ENCODE measurements at regions not wholly inside any gene's neighbourhood (a gene's known extent, or its start where the extent isn't known, plus 50 kb on each side); places are given as distances from the start of the nearest gene placed in this dataset.

DNA sequence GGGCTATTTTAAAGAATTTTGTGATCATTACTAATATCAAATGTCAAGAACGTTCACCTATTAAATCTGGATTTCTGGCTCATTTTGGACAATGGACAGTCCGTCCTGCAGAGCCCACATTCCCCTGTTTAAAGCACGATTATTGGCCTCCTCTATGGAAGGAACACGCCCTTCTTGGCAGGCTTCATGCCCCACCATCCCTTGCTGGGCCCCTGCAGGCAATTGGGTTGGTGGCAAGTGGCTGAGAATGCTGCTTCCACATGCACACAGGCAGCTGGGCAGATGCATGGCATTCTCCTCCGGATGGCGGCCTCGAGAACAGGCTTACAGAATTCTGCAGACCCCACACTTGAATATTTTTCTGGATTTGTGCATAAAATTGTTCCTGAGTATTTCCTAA, 305.8 kb upstream of the MKI67 start:
- no peaks in the 10 kb centered on the region for H3K79me2 ChIP-seq (ENCODE audit: insufficient read depth)
- H3K9me3 ChIP-seq = no peaks in the 10 kb centered on the region
- no peaks in the 10 kb centered on the region for H3K4me1 ChIP-seq (ENCODE audit: control insufficient read depth in 1 of 2, insufficient read depth in 2 of 2, low read depth in 1 of 2, low read length in 1 of 2)
- WGBS (ENCODE audit: low lambda C conversion rate) = 19% methylated on average over 6 of the region's 7 CpGs
- no peaks in the 10 kb centered on the region for H4K20me1 ChIP-seq (ENCODE audit: insufficient read depth)
- H3K36me3 ChIP-seq (replicated peaks in 1 of 2; ENCODE audit: control insufficient read depth in 1 of 2, insufficient read depth in 2 of 2, low read length in 1 of 2) = no peaks in the 10 kb centered on the region
- TF ChIP-seq FOXJ3 (CRISPR knock-in tag; IDR thresholded peaks at IDR 0.05) = no peak
- no peak overlapping the region for H3K4me2 ChIP-seq
- H3K9ac ChIP-seq = no peak overlapping the region
- no peaks in the 10 kb centered on the region for H3K9me2 ChIP-seq
- H3K4me3 ChIP-seq (ENCODE audit: low read depth in 2 of 2, low read length in 1 of 2) = no peak overlapping the region
- CTCF ChIA-PET = no interaction called here
- H3K27me3 ChIP-seq (ENCODE audit: insufficient read depth) = no peaks in the 10 kb centered on the region
- no peak for DNase-seq
- H3F3A ChIP-seq (replicated peaks; ENCODE audit: insufficient read depth) = no peaks in the 10 kb centered on the region
- no peak overlapping the region for H3K27ac ChIP-seq (ENCODE audit: low read depth in 2 of 2, low read length in 1 of 2)
- POLR2A ChIA-PET = no interaction called here
- H2AFZ ChIP-seq (ENCODE audit: low read depth) = no peak overlapping the region

DNA sequence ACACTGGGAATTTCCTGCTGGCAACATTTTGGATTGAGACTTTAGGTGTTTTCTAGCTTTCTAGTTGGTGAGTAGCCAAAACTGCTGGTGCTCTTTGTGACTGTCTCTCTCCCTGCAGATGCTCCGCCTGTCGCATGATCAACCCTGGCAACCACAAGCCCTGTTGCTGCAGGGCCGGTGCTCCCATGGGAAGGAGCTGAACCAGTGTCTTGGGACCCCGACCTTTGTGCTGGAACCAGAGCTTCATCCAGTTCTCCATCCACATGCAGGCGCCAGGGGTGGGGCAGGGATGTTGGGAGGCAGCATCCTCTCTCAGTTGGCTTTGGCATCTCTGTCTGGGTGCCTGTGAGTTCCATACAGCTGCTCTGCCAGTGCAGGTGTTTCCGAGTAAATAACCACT, 306.2 kb upstream of the MKI67 start:
- no peak overlapping the region for H3K4me3 ChIP-seq (ENCODE audit: low read depth in 2 of 2, low read length in 1 of 2)

DNA sequence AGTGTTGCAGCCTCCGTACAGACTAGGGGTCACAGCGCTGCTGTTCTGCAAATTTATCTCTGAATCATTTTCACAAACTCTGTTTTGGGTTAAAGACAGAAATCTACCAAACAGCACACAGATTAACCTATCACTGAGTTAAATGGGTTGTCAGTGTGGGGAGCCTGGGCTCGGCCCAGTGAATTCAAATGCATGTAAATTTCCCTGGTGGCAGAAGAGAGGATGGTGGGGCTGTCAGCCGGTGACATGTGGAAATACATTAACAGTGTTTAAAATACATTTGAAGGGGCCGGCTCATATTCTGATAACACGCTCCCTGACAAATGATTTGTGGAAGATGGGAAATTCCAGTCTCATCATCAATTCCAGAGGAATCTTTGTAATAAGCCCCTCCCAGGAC, 309.6 kb upstream of the MKI67 start:
- Histone ChIP-seq H3K4me1 (ENCODE audit: control insufficient read depth in 1 of 2, insufficient read depth in 2 of 2, low read depth in 1 of 2, low read length in 1 of 2) (no peaks in the 10 kb centered on the region), H3F3A (replicated peaks; ENCODE audit: insufficient read depth) (no peaks in the 10 kb centered on the region), H3K79me2 (ENCODE audit: insufficient read depth) (no peaks in the 10 kb centered on the region), H2AFZ (ENCODE audit: low read depth) (no peak overlapping the region), H3K9ac (no peak overlapping the region), H3K4me3 (ENCODE audit: low read depth in 2 of 2, low read length in 1 of 2) (no peak overlapping the region), H3K36me3 (replicated peaks in 1 of 2; ENCODE audit: control insufficient read depth in 1 of 2, insufficient read depth in 2 of 2, low read length in 1 of 2) (no peaks in the 10 kb centered on the region), H3K27ac (ENCODE audit: low read depth in 2 of 2, low read length in 1 of 2) (no peak overlapping the region), H3K9me2 (no peaks in the 10 kb centered on the region), H3K27me3 (ENCODE audit: insufficient read depth) (no peaks in the 10 kb centered on the region), H3K9me3 (no peaks in the 10 kb centered on the region), H3K4me2 (no peak overlapping the region), H4K20me1 (ENCODE audit: insufficient read depth) (no peaks in the 10 kb centered on the region)
- no peak for DNase-seq
- WGBS (ENCODE audit: low lambda C conversion rate) = 46% methylated on average over 6 of the region's 6 CpGs
- CTCF ChIA-PET = no interaction called here
- TF ChIP-seq TEAD4 (IDR thresholded peaks at IDR 0.05; ENCODE audit: borderline replicate concordance, insufficient read depth) (no peak), GATA2 (CRISPR knock-in tag; IDR thresholded peaks at IDR 0.05) (no peak), JUND (IDR thresholded peaks at IDR 0.05) (no peak), TAF1 (IDR thresholded peaks at IDR 0.05; ENCODE audit: borderline replicate concordance, low read depth, low read length) (no peak)
- TF ChIP-seq, protein P1, sequence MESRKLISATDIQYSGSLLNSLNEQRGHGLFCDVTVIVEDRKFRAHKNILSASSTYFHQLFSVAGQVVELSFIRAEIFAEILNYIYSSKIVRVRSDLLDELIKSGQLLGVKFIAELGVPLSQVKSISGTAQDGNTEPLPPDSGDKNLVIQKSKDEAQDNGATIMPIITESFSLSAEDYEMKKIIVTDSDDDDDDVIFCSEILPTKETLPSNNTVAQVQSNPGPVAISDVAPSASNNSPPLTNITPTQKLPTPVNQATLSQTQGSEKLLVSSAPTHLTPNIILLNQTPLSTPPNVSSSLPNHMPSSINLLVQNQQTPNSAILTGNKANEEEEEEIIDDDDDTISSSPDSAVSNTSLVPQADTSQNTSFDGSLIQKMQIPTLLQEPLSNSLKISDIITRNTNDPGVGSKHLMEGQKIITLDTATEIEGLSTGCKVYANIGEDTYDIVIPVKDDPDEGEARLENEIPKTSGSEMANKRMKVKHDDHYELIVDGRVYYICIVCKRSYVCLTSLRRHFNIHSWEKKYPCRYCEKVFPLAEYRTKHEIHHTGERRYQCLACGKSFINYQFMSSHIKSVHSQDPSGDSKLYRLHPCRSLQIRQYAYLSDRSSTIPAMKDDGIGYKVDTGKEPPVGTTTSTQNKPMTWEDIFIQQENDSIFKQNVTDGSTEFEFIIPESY (IDR thresholded peaks at IDR 0.05; ENCODE audit: borderline replicate concordance, low read depth) = no peak
- TF ChIP-seq, protein P2, sequence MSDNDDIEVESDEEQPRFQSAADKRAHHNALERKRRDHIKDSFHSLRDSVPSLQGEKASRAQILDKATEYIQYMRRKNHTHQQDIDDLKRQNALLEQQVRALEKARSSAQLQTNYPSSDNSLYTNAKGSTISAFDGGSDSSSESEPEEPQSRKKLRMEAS (IDR thresholded peaks at IDR 0.05; ENCODE audit: low read depth) = no peak
- TF ChIP-seq, protein P3, sequence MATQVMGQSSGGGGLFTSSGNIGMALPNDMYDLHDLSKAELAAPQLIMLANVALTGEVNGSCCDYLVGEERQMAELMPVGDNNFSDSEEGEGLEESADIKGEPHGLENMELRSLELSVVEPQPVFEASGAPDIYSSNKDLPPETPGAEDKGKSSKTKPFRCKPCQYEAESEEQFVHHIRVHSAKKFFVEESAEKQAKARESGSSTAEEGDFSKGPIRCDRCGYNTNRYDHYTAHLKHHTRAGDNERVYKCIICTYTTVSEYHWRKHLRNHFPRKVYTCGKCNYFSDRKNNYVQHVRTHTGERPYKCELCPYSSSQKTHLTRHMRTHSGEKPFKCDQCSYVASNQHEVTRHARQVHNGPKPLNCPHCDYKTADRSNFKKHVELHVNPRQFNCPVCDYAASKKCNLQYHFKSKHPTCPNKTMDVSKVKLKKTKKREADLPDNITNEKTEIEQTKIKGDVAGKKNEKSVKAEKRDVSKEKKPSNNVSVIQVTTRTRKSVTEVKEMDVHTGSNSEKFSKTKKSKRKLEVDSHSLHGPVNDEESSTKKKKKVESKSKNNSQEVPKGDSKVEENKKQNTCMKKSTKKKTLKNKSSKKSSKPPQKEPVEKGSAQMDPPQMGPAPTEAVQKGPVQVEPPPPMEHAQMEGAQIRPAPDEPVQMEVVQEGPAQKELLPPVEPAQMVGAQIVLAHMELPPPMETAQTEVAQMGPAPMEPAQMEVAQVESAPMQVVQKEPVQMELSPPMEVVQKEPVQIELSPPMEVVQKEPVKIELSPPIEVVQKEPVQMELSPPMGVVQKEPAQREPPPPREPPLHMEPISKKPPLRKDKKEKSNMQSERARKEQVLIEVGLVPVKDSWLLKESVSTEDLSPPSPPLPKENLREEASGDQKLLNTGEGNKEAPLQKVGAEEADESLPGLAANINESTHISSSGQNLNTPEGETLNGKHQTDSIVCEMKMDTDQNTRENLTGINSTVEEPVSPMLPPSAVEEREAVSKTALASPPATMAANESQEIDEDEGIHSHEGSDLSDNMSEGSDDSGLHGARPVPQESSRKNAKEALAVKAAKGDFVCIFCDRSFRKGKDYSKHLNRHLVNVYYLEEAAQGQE (IDR thresholded peaks at IDR 0.05; ENCODE audit: low read depth, low read length) = no peak
- POLR2A ChIA-PET = no interaction called here

More for the DNA sequence above, 306.2 kb upstream of the MKI67 start:
- CTCF ChIA-PET = no interaction called here
- H3K27me3 ChIP-seq (ENCODE audit: insufficient read depth) = no peaks in the 10 kb centered on the region
- no peaks in the 10 kb centered on the region for H3K36me3 ChIP-seq (replicated peaks in 1 of 2; ENCODE audit: control insufficient read depth in 1 of 2, insufficient read depth in 2 of 2, low read length in 1 of 2)
- H3K79me2 ChIP-seq (ENCODE audit: insufficient read depth) = no peaks in the 10 kb centered on the region
- H3K4me1 ChIP-seq (ENCODE audit: control insufficient read depth in 1 of 2, insufficient read depth in 2 of 2, low read depth in 1 of 2, low read length in 1 of 2) = no peaks in the 10 kb centered on the region
- no peaks in the 10 kb centered on the region for H3K9me2 ChIP-seq
- TF ChIP-seq GATA2 (CRISPR knock-in tag; IDR thresholded peaks at IDR 0.05) (no peak), RXRA (IDR thresholded peaks at IDR 0.05; ENCODE audit: borderline replicate concordance, low read depth) (no peak), EP300 (IDR thresholded peaks at IDR 0.05; ENCODE audit: borderline replicate concordance in 1 of 2, low read depth in 1 of 2, low read length in 1 of 2) (no peak), NFIC (IDR thresholded peaks at IDR 0.05; ENCODE audit: borderline replicate concordance) (no peak), JUND (IDR thresholded peaks at IDR 0.05) (no peak), SIN3A (IDR thresholded peaks at IDR 0.05; ENCODE audit: borderline replicate concordance, low read depth, low read length) (no peak), RAD21 (IDR thresholded peaks at IDR 0.05; ENCODE audit: low read length) (no peak), TCF12 (IDR thresholded peaks at IDR 0.05) (no peak), RCOR1 (IDR thresholded peaks at IDR 0.05; ENCODE audit: low read length) (no peak), TAF1 (IDR thresholded peaks at IDR 0.05; ENCODE audit: borderline replicate concordance, low read depth, low read length) (no peak), ELF1 (IDR thresholded peaks at IDR 0.05) (no peak), FOXM1 (IDR thresholded peaks at IDR 0.05; ENCODE audit: low read depth) (no peak), CHD2 (IDR thresholded peaks at IDR 0.05; ENCODE audit: low read length, partially characterized antibody) (no peak)
- TF ChIP-seq, protein P4, sequence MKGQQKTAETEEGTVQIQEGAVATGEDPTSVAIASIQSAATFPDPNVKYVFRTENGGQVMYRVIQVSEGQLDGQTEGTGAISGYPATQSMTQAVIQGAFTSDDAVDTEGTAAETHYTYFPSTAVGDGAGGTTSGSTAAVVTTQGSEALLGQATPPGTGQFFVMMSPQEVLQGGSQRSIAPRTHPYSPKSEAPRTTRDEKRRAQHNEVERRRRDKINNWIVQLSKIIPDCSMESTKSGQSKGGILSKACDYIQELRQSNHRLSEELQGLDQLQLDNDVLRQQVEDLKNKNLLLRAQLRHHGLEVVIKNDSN (IDR thresholded peaks at IDR 0.05; ENCODE audit: borderline replicate concordance, low read depth) = no peak
- TF ChIP-seq, protein P5, sequence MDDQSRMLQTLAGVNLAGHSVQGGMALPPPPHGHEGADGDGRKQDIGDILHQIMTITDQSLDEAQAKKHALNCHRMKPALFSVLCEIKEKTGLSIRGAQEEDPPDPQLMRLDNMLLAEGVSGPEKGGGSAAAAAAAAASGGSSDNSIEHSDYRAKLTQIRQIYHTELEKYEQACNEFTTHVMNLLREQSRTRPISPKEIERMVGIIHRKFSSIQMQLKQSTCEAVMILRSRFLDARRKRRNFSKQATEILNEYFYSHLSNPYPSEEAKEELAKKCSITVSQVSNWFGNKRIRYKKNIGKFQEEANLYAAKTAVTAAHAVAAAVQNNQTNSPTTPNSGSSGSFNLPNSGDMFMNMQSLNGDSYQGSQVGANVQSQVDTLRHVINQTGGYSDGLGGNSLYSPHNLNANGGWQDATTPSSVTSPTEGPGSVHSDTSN (IDR thresholded peaks at IDR 0.05) = no peak
- POLR2A ChIA-PET = no interaction called here
- H3K4me2 ChIP-seq = no peak overlapping the region
- H3K9ac ChIP-seq = no peak overlapping the region
- H2AFZ ChIP-seq (ENCODE audit: low read depth) = no peak overlapping the region
- H3K27ac ChIP-seq (ENCODE audit: low read depth in 2 of 2, low read length in 1 of 2) = no peak overlapping the region
- no peaks in the 10 kb centered on the region for H4K20me1 ChIP-seq (ENCODE audit: insufficient read depth)
- DNase-seq = no peak
- WGBS (ENCODE audit: low lambda C conversion rate) = 38% methylated on average over 4 of the region's 6 CpGs
- no peaks in the 10 kb centered on the region for H3F3A ChIP-seq (replicated peaks; ENCODE audit: insufficient read depth)
- no peaks in the 10 kb centered on the region for H3K9me3 ChIP-seq
